HL-60 (cell line): ENCODE measurements at regions not wholly inside any gene's neighbourhood (a gene's known extent, or its start where the extent isn't known, plus 50 kb on each side); places are given as distances from the start of the nearest gene placed in this dataset.
"Not testable (repeated sequence)": the region's sequence is repeated elsewhere in the genome, so short reads cannot be mapped to it uniquely, and the experiment has no call there.

Experiments
- CTCF ChIP-seq: IDR thresholded peaks from one replicate; pipeline ENCODE4 v1.5.1; 2011; ENCODE audit warnings: low read length, control low read depth, inconsistent platforms; ENCODE audit not compliant: insufficient read depth
- GABPA ChIP-seq: IDR thresholded peaks from 2 replicates; pipeline ENCODE4 v1.6.1; 2012; ENCODE audit warnings: low read depth
- POLR2AphosphoS5 ChIP-seq: IDR thresholded peaks from 2 replicates; pipeline ENCODE4 v1.6.1; 2012; ENCODE audit warnings: low read depth
- SPI1 ChIP-seq: IDR thresholded peaks from 2 replicates; pipeline ENCODE4 v1.6.1; 2012; ENCODE audit warnings: low read depth, mild to moderate bottlenecking, borderline replicate concordance

GRCh38 chr3:26157428-26157827 lies 367.5 kb downstream of the OXSM start:
- TF ChIP-seq CTCF, GABPA, POLR2AphosphoS5, SPI1: not testable (repeated sequence)
